ENCODE measurements at regions not wholly inside any gene's neighbourhood (a gene's known extent, or its start where the extent isn't known, plus 50 kb on each side); places are given as distances from the start of the nearest gene placed in this dataset.
A peak's percentile ranks its signal among the peaks of the same experiment; 100 is the strongest.

DNA sequence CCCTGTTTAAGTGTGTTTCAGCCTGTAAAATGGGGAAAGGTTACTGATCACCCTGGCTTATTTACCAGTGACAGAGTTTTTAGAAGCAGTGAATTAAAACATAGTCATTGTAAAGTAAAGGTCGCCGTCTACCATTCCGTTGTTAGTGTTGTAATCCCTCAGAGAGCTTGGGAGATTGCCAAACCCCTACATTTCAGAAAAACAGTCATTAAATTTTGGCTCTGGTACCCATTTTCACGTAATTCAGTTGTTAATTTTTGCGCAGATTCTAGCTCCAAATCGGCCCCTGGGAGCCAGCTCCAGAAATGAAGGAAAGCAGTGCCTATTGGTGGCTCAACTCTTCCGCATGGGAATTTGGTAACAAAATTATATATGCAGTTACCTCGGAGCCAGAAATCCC lies 127.7 kb upstream of the AJAP1 start:
- H3K36me3 ChIP-seq (ENCODE audit: control insufficient read depth, insufficient read depth, low read length) = no peaks in the 10 kb centered on the region
- no peaks in the 10 kb centered on the region for H3K27me3 ChIP-seq (ENCODE audit: control insufficient read depth, insufficient read depth, low read length)
- no peaks in the 10 kb centered on the region for H3K9me3 ChIP-seq (ENCODE audit: control insufficient read depth, insufficient read depth, low read length)
- WGBS (ENCODE audit: insufficient coverage) = no CpG with 5 or more reads among the region's 8 CpGs
- H3K4me3 ChIP-seq (ENCODE audit: low read depth, low read length) = no peak overlapping the region
- H3K4me1 ChIP-seq (ENCODE audit: control insufficient read depth, insufficient read depth, low read length) = peaks cover 5% of the 10 kb centered on the region
- no peak overlapping the region for H3K27ac ChIP-seq (ENCODE audit: low read depth, low read length)
- DNase-seq (ENCODE audit: low read depth in 4 of 6, low spot score in 6 of 6) = peak in 2 of 6 donors; percentile 49 to 61

DNA sequence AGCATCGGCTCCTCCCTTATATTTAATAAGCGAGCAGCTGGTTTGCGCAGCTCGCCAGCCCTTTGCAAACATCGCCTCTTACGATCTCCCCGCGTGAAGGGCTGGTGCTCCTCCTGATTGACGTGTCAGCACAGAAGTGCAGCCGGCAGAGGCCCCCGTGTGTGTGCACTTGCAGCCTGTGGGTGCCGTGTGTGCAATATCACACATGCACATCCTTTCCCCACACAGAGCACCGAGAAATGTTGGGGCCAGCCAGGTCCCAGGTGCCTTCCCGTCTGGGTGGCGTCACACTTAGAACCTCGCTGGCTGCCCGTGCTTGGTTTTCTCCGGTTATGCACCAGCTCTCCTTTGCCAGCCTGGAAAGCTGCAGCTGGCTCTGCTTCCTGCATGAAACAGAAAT lies 126.6 kb upstream of the AJAP1 start:
- Histone ChIP-seq H3K4me1 (ENCODE audit: control insufficient read depth, insufficient read depth, low read length) (peaks cover 5% of the 10 kb centered on the region), H3K36me3 (ENCODE audit: control insufficient read depth, insufficient read depth, low read length) (no peaks in the 10 kb centered on the region), H3K9me3 (ENCODE audit: control insufficient read depth, insufficient read depth, low read length) (no peaks in the 10 kb centered on the region), H3K4me3 (ENCODE audit: low read depth, low read length) (no peak overlapping the region), H3K27me3 (ENCODE audit: control insufficient read depth, insufficient read depth, low read length) (no peaks in the 10 kb centered on the region), H3K27ac (ENCODE audit: low read depth, low read length) (no peak overlapping the region)
- DNase-seq (ENCODE audit: low read depth in 4 of 6, low spot score in 6 of 6) = peak in 2 of 6 donors; percentile 64 to 87
- WGBS (ENCODE audit: insufficient coverage) = 45% methylated on average over 17 of the region's 18 CpGs

DNA sequence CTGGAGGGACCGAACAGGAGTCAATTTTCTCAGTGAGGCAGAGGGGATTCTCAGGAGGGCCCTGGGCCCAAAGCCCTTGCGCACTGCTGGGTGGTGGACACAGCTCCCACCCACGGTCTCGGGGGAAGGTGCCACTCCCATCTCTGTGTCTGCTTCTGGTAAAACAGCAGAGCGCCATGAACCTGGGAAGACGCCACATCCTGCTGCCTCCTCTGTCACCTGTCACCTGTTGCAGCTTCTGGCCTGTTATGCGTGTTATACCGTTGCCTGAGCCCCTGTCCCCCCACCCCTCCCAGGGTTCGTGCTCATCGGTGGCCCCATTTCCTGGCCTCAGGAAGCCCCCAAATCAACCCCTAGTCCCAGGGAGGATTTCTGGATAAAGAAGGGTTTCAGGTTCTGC lies 125.8 kb upstream of the AJAP1 start:
- Histone ChIP-seq H3K27me3 (ENCODE audit: control insufficient read depth, insufficient read depth, low read length) (no peaks in the 10 kb centered on the region), H3K36me3 (ENCODE audit: control insufficient read depth, insufficient read depth, low read length) (no peaks in the 10 kb centered on the region), H3K4me1 (ENCODE audit: control insufficient read depth, insufficient read depth, low read length) (peaks cover 5% of the 10 kb centered on the region), H3K27ac (ENCODE audit: low read depth, low read length) (no peak overlapping the region), H3K9me3 (ENCODE audit: control insufficient read depth, insufficient read depth, low read length) (no peaks in the 10 kb centered on the region), H3K4me3 (ENCODE audit: low read depth, low read length) (no peak overlapping the region)
- DNase-seq (ENCODE audit: low read depth in 4 of 6, low spot score in 6 of 6) = no peak
- 86% methylated on average over 7 of the region's 10 CpGs for WGBS (ENCODE audit: insufficient coverage)

DNA sequence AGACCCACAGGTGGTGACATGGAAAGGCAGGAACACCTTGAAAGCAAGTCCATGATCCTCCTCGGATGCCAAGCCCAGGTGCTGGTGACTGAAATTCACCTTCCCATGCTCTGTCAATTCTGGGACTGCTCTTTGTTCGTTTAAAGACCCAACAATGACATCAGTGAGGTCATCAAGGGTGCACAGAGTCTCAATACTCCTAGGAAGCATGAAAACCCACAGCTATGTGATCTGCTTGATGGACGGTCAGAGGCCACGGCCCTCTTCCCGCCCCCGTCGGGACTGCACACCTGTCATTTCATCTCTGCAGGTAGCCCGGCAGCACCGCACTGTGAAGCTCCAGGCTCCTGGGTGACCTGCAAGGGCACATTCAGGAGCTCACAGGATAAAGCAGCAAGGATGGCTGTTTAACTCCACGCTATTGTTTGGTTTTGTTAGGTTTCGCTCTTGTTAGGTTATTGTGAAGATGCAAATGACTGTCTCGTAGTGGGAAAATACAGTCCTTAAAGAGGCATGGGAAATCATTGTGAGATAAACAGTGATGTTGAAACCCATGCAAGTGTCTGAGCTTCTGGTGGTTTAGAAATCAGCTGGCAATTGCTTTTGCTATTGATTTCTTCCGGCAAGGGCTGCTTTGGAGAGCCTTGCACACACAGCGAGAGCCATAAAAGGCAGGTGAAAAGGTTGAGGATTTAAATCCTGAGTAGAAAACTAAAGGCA lies 124.8 kb upstream of the AJAP1 start:
- Histone ChIP-seq H3K4me1 (ENCODE audit: control insufficient read depth, insufficient read depth, low read length) (peaks cover 5% of the 10 kb centered on the region), H3K9me3 (ENCODE audit: control insufficient read depth, insufficient read depth, low read length) (no peaks in the 10 kb centered on the region), H3K4me3 (ENCODE audit: low read depth, low read length) (no peak overlapping the region), H3K27ac (ENCODE audit: low read depth, low read length) (no peak overlapping the region), H3K27me3 (ENCODE audit: control insufficient read depth, insufficient read depth, low read length) (no peaks in the 10 kb centered on the region), H3K36me3 (ENCODE audit: control insufficient read depth, insufficient read depth, low read length) (no peaks in the 10 kb centered on the region)
- 37% methylated on average over 14 of the region's 14 CpGs for WGBS (ENCODE audit: insufficient coverage)
- peak in 1 of 6 donors; percentile 72 for DNase-seq (ENCODE audit: low read depth in 4 of 6, low spot score in 6 of 6)

DNA sequence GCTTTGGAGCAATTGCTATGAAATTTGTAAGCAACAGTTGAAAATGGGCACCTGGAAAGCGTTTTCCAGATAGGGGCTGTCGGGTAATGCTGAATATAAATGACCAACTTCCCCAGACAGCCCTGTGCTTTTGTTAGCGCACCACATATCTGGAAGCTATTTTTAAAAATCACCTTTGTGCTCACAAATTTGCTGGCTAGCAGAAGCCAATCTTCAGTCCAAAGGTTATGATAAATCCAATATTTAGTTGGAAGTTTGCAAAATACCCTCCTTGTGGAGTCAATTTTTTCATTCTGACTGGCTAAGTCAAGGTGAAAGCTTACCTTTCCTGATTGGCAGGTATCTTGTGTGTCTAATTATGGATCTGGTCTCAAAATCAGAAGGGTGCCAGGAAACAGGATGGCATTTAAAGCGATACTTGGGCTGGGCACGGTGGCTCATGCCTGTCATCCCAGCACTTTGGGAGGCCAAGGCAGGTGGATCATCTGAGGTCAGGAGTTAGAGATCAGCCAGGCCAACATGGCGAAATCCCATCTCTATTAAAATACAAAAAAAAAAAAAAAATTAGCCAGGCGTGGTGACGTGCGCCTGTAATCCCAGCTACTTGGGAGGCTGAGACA lies 124.1 kb upstream of the AJAP1 start:
- no peak for DNase-seq (ENCODE audit: low read depth in 4 of 6, low spot score in 6 of 6)
- no peak overlapping the region for H3K27ac ChIP-seq (ENCODE audit: low read depth, low read length)
- peaks cover 5% of the 10 kb centered on the region for H3K4me1 ChIP-seq (ENCODE audit: control insufficient read depth, insufficient read depth, low read length)
- WGBS (ENCODE audit: insufficient coverage) = 78% methylated on average over 4 of the region's 9 CpGs
- H3K27me3 ChIP-seq (ENCODE audit: control insufficient read depth, insufficient read depth, low read length) = no peaks in the 10 kb centered on the region
- H3K9me3 ChIP-seq (ENCODE audit: control insufficient read depth, insufficient read depth, low read length) = no peaks in the 10 kb centered on the region
- H3K36me3 ChIP-seq (ENCODE audit: control insufficient read depth, insufficient read depth, low read length) = no peaks in the 10 kb centered on the region
- H3K4me3 ChIP-seq (ENCODE audit: low read depth, low read length) = no peak overlapping the region

DNA sequence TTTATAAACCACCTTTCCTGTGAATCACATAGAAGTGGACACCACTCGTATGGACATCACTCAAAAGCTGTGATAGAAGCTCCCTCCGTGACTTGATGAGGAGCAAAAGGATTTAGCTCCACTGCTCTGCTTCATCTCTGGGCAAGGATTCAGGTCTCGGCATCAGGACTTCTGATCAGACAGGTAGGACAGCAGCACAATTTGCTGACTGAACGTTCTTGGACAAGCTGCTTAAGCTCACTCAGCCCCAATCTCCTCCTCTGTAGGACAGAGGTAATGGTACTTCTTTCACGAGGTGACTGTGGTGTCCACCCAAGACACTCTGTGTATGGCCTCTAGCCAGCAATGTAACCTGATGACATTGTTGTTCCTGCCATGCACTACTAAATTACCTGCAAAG lies 122.6 kb upstream of the AJAP1 start:
- H3K27me3 ChIP-seq (ENCODE audit: control insufficient read depth, insufficient read depth, low read length) = no peaks in the 10 kb centered on the region
- DNase-seq (ENCODE audit: low read depth in 4 of 6, low spot score in 6 of 6) = no peak
- no peak overlapping the region for H3K4me3 ChIP-seq (ENCODE audit: low read depth, low read length)
- no peaks in the 10 kb centered on the region for H3K36me3 ChIP-seq (ENCODE audit: control insufficient read depth, insufficient read depth, low read length)
- peaks cover 3% of the 10 kb centered on the region for H3K9me3 ChIP-seq (ENCODE audit: control insufficient read depth, insufficient read depth, low read length)
- no peak overlapping the region for H3K27ac ChIP-seq (ENCODE audit: low read depth, low read length)
- H3K4me1 ChIP-seq (ENCODE audit: control insufficient read depth, insufficient read depth, low read length) = peaks cover 5% of the 10 kb centered on the region
- WGBS (ENCODE audit: insufficient coverage) = 95% methylated on average over 5 of the region's 5 CpGs

DNA sequence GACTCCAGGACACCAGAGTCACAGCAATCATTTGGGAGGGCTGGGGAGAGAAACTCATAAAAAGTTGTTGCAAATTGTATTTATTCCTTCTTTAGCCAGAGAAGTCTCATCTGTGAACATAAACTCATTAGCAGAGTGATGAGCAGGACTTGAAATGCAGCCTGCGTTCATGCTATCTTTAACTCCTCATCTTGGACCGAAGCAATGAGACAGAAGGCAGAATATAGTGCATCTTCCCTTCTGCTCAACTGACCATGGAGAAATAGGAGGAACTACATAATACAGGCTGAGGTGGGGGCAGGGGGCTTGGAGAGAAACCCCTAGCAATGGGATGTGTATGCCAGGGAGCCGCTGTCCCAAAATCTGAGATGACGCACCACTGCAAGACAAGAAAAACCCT lies 121.8 kb upstream of the AJAP1 start:
- DNase-seq (ENCODE audit: low read depth in 4 of 6, low spot score in 6 of 6) = peak in 1 of 6 donors; percentile 68
- no peaks in the 10 kb centered on the region for H3K36me3 ChIP-seq (ENCODE audit: control insufficient read depth, insufficient read depth, low read length)
- 97% methylated on average over 2 of the region's 4 CpGs for WGBS (ENCODE audit: insufficient coverage)
- peaks cover 3% of the 10 kb centered on the region for H3K9me3 ChIP-seq (ENCODE audit: control insufficient read depth, insufficient read depth, low read length)
- no peak overlapping the region for H3K27ac ChIP-seq (ENCODE audit: low read depth, low read length)
- peaks cover 5% of the 10 kb centered on the region for H3K4me1 ChIP-seq (ENCODE audit: control insufficient read depth, insufficient read depth, low read length)
- no peaks in the 10 kb centered on the region for H3K27me3 ChIP-seq (ENCODE audit: control insufficient read depth, insufficient read depth, low read length)
- no peak overlapping the region for H3K4me3 ChIP-seq (ENCODE audit: low read depth, low read length)

DNA sequence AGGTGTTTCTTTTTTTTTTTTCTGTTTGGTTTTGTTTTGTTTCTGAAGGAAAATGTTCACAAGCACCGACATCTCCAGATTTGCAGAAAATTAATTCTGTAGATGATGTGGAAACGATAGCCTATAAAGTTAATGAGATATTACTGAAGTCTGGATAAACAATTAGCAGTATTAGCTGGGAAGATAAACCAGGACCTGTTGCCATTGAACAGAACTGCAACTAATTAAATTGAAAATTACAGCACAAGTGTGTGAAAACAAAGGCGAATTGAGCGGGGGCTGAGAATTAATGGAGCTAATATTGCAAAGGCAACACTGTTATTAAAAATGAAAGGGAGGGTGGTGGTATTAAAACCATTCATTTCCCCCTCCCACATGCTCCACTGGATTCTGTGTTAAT lies 107.5 kb upstream of the AJAP1 start:
- WGBS (ENCODE audit: insufficient coverage) = 83% methylated on average over 1 of the region's 4 CpGs
- no peak overlapping the region for H3K27ac ChIP-seq (ENCODE audit: low read depth, low read length)
- H3K9me3 ChIP-seq (ENCODE audit: control insufficient read depth, insufficient read depth, low read length) = no peaks in the 10 kb centered on the region
- no peaks in the 10 kb centered on the region for H3K27me3 ChIP-seq (ENCODE audit: control insufficient read depth, insufficient read depth, low read length)
- no peak overlapping the region for H3K4me3 ChIP-seq (ENCODE audit: low read depth, low read length)
- peaks cover 3% of the 10 kb centered on the region for H3K4me1 ChIP-seq (ENCODE audit: control insufficient read depth, insufficient read depth, low read length)
- peak in 1 of 6 donors; percentile 93 for DNase-seq (ENCODE audit: low read depth in 4 of 6, low spot score in 6 of 6)
- H3K36me3 ChIP-seq (ENCODE audit: control insufficient read depth, insufficient read depth, low read length) = no peaks in the 10 kb centered on the region

DNA sequence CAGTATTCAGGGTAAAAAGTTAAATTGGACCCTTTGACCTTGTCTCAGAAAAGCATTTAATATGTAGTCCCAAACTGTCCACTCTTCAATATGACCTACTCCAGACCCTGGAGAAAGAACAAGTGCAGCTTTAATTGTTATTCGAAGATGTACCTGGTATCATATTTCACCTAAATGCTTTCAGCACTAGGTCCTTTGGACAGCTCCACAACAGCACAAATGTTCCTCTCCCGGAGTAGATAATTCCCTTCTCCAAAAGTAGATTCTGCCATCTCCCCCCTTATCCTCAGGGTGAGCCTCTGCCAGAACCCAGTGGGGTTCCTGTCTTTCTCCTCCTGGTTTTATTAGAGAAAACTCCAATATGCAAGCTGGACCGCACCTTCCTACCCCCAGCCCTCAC lies 104.5 kb upstream of the AJAP1 start:
- Histone ChIP-seq H3K4me3 (ENCODE audit: low read depth, low read length) (no peak overlapping the region), H3K27me3 (ENCODE audit: control insufficient read depth, insufficient read depth, low read length) (no peaks in the 10 kb centered on the region), H3K4me1 (ENCODE audit: control insufficient read depth, insufficient read depth, low read length) (peaks cover 3% of the 10 kb centered on the region), H3K9me3 (ENCODE audit: control insufficient read depth, insufficient read depth, low read length) (no peaks in the 10 kb centered on the region), H3K27ac (ENCODE audit: low read depth, low read length) (no peak overlapping the region), H3K36me3 (ENCODE audit: control insufficient read depth, insufficient read depth, low read length) (no peaks in the 10 kb centered on the region)
- 36% methylated on average over 2 of the region's 3 CpGs for WGBS (ENCODE audit: insufficient coverage)
- DNase-seq (ENCODE audit: low read depth in 4 of 6, low spot score in 6 of 6) = no peak

DNA sequence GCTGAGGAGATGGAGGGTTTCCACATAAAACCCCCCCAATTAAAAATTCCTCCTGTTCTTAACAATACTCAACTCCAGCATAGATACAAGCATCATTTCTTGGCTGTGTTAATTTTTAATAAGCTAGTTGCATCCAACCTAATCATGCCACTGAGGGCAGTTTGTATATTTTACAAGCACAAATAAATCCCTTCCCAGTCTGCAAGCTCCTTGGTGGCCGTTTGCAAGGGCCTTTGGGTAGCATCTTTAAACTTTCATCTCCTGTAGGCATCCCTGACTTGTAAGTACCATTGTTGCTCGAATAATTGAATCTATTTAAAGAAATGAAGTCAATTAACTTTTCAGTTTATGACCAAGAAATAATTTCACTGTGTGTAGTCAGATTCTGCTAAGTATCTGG lies 103.5 kb upstream of the AJAP1 start:
- WGBS (ENCODE audit: insufficient coverage) = no CpG with 5 or more reads among the region's 2 CpGs
- no peaks in the 10 kb centered on the region for H3K36me3 ChIP-seq (ENCODE audit: control insufficient read depth, insufficient read depth, low read length)

More for the DNA sequence above, 103.5 kb upstream of the AJAP1 start:
- no peak overlapping the region for H3K4me3 ChIP-seq (ENCODE audit: low read depth, low read length)
- no peaks in the 10 kb centered on the region for H3K9me3 ChIP-seq (ENCODE audit: control insufficient read depth, insufficient read depth, low read length)
- H3K4me1 ChIP-seq (ENCODE audit: control insufficient read depth, insufficient read depth, low read length) = peaks cover 2% of the 10 kb centered on the region
- H3K27me3 ChIP-seq (ENCODE audit: control insufficient read depth, insufficient read depth, low read length) = no peaks in the 10 kb centered on the region
- peak in 1 of 6 donors; percentile 94 for DNase-seq (ENCODE audit: low read depth in 4 of 6, low spot score in 6 of 6)
- H3K27ac ChIP-seq (ENCODE audit: low read depth, low read length) = no peak overlapping the region

All from spinal cord (tissue), 9 donors.